Heart left ventricle (tissue), 16 donors: ENCODE measurements at regions not wholly inside any gene's neighbourhood (a gene's known extent, or its start where the extent isn't known, plus 50 kb on each side); places are given as distances from the start of the nearest gene placed in this dataset.

Experiments used
- ATAC-seq, 4 donors: fragments of 200-7000 bp; cut with Tn5 transposase; one replicate each; pipeline ENCODE4 v1.9.1; 2020 to 2022; ENCODE audit warnings: moderate library complexity in 4 of 4, mild to moderate bottlenecking in 3 of 4, moderate number of reproducible peaks in 1 of 4
- DNase-seq, 5 donors: peaks; one replicate each; pipeline ENCODE4 v3.0.0-alpha.2; 2020
- H3K27ac ChIP-seq, 12 donors: fragments of 200-600 bp; sonication (generic) in 4 of 12; one replicate each; pipeline versions ENCODE4 v1.5.0 to v1.8.0; 2016 to 2022; ENCODE audit warnings: mild to moderate bottlenecking in 2 of 12
- H3K27me3 ChIP-seq, 9 donors: fragments of 200-600 bp; sonication (generic) in 2 of 9; one replicate each; pipeline versions ENCODE4 v1.5.1 to v1.8.0; 2016 to 2022; ENCODE audit warnings: mild to moderate bottlenecking in 3 of 9
- H3K36me3 ChIP-seq, 9 donors: fragments of 200-600 bp; sonication (generic) in 2 of 9; one replicate each; pipeline versions ENCODE4 v1.5.0 to v1.8.0; 2018 to 2022; ENCODE audit warnings: mild to moderate bottlenecking in 2 of 9
- H3K4me1 ChIP-seq, 12 donors: fragments of 200-600 bp; sonication (generic) in 4 of 12; one replicate each; pipeline versions ENCODE4 v1.5.0 to v1.8.0; 2016 to 2022; ENCODE audit warnings: mild to moderate bottlenecking in 3 of 12
- H3K4me3 ChIP-seq, 12 donors: fragments of 200-600 bp; sonication (generic) in 4 of 12; one replicate each; pipeline versions ENCODE4 v1.5.0 to v1.8.0; 2017 to 2022; ENCODE audit warnings: mild to moderate bottlenecking in 9 of 12, moderate library complexity in 4 of 12
- H3K9me3 ChIP-seq, 12 donors: fragments of 200-600 bp; sonication (generic) in 4 of 12; one replicate each; pipeline versions ENCODE4 v1.5.0 to v1.8.0; 2016 to 2022; ENCODE audit warnings: mild to moderate bottlenecking in 1 of 12
- POLR2A ChIP-seq, 2 donors: fragments of 450-650 bp; IDR thresholded peaks; one replicate each; pipeline ENCODE4 v1.6.1; 2017; ENCODE audit warnings: antibody characterized with exemption in 2 of 2, mild to moderate bottlenecking in 2 of 2, moderate library complexity in 2 of 2
- WGBS, 4 donors: extraction: QIAGEN DNeasy Blood & Tissue Kit in 2 of 4; methylation state at CpG; one replicate each; pipeline versions ENCODE4 v1.1.5 to v1.1.7; 2013 to 2018; 5-methylcytosine and 5-hydroxymethylcytosine counted together
- intact Hi-C, 10 donors: fragments of 100-400 bp; cut with DNase I; formaldehyde crosslinking; loops; one replicate each; pipeline versions ENCODE4 v1.11.1 to v1.14.2; 2022
- TF ChIP-seq, protein P1 (sequence below), 12 donors: fragments of 200-600 bp; sonication (generic) in 4 of 12; IDR thresholded peaks; one replicate each; pipeline versions ENCODE4 v1.5.0 to v1.8.0; 2018 to 2022; ENCODE audit warnings: antibody characterized with exemption in 12 of 12, mild to moderate bottlenecking in 5 of 12
- donor health status: ischemic (EF 13 %, LVEDD 7.1; RV severe dilation, severe dysfunction).
- donor health status: healthy with polysubstance abuse.
- donor health status: DM: no; HTN: yes; CAD: no.
- donor health status: DM: no; HTN: no; CAD: no.
- donor health status: ischemic (EF 25% LVEDD 6.9; RV normal size, moderate dysfunction).
- donor health status: ischemic (EF 25% LVEDD 5.7; RV mildly dilated, moderate dysfunction).
- donor health status: healthy.
- donor health status: DM: yes; HTN: yes; CAD: no.
- donor health status: ischemic (EF 35%, LVEDD 5.7; RV mildly dilated, moderate dysfunction).
- donor health status: nonischemic (EF 11% LVEDD 7.7; RV severe dilation, severe dysfunction).
- donor health status: DM: yes; HTN: yes; CAD: no.
- donor health status: PGD.
- donor health status: ischemic (EF 29% LVEDD 5.4; RV normal size, mild dysfunction).
- donor health status: nonischemic (EF 23%, LVEDD 6.1; RV moderate dilation, normal function).

GRCh38 chr11:103581760-103582159 is 454.7 kb upstream of the DDI1 start:
- ATAC-seq (no peak), DNase-seq (no peak)
- Histone ChIP-seq H3K36me3 (no peaks in the 10 kb centered on the region), H3K27ac (no peak overlapping the region), H3K4me1 (no peaks in the 10 kb centered on the region), H3K4me3 (no peak overlapping the region), H3K9me3 (no peaks in the 10 kb centered on the region), H3K27me3 (no peaks in the 10 kb centered on the region)
- TF ChIP-seq, protein P1, sequence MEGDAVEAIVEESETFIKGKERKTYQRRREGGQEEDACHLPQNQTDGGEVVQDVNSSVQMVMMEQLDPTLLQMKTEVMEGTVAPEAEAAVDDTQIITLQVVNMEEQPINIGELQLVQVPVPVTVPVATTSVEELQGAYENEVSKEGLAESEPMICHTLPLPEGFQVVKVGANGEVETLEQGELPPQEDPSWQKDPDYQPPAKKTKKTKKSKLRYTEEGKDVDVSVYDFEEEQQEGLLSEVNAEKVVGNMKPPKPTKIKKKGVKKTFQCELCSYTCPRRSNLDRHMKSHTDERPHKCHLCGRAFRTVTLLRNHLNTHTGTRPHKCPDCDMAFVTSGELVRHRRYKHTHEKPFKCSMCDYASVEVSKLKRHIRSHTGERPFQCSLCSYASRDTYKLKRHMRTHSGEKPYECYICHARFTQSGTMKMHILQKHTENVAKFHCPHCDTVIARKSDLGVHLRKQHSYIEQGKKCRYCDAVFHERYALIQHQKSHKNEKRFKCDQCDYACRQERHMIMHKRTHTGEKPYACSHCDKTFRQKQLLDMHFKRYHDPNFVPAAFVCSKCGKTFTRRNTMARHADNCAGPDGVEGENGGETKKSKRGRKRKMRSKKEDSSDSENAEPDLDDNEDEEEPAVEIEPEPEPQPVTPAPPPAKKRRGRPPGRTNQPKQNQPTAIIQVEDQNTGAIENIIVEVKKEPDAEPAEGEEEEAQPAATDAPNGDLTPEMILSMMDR (IDR thresholded peaks at IDR 0.05) = no peak
- TF ChIP-seq POLR2A (IDR thresholded peaks at IDR 0.05) = no peak
- WGBS, 4 donors = 55 to 88% (median 78%) methylated on average over 2 of the region's 2 CpGs
- intact Hi-C loops = no loop called here

DNA sequence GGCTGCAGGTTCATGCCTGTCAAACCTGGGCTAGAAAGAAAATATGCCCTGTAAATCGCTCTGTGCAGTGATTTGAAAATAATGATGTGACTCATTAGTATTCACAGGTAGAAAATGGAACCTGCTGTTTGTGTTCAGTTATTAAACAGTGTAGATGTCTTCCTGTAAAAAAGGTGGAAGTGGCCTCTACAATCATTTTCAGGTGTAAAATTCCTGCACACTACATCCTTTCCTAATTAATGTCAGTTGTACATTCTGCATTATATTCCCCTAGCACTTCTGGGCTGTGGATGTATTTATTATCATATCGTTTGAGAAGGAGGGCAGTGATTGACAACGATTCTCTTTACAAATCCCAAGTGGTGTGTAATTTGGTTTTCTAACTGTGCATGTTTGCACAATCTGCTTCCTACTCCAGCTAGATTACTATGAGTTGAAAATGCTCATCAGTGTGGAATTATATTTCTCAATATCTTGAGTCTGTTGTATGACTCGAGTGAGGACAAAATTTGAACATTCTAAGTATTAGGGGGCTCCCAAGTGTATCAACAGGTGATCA is 454.0 kb upstream of the DDI1 start:
- intact Hi-C loops = no loop called here
- TF ChIP-seq, protein P1 (IDR thresholded peaks at IDR 0.05) = no peak
- no peak for TF ChIP-seq POLR2A (IDR thresholded peaks at IDR 0.05)
- ATAC-seq (no peak), DNase-seq (no peak)
- Histone ChIP-seq H3K4me1 (peaks cover 0 to 3% (median 0%) of the 10 kb centered on the region in 12 donors), H3K27ac (no peak overlapping the region), H3K9me3 (no peaks in the 10 kb centered on the region), H3K36me3 (no peaks in the 10 kb centered on the region), H3K4me3 (no peak overlapping the region), H3K27me3 (no peaks in the 10 kb centered on the region)
- 70 to 85% (median 78%) methylated on average over 4 of the region's 4 CpGs for WGBS, 4 donors

- no peak for DNase-seq
- WGBS, 4 donors = 65 to 73% (median 69%) methylated on average over 2 of the region's 2 CpGs
- Histone ChIP-seq H3K27ac (no peak overlapping the region), H3K27me3 (no peaks in the 10 kb centered on the region), H3K4me1 (peaks cover 0 to 5% (median 0%) of the 10 kb centered on the region in 12 donors), H3K4me3 (no peak overlapping the region), H3K36me3 (no peaks in the 10 kb centered on the region), H3K9me3 (no peaks in the 10 kb centered on the region)
- TF ChIP-seq, protein P1 (IDR thresholded peaks at IDR 0.05) = no peak
- TF ChIP-seq POLR2A (IDR thresholded peaks at IDR 0.05) = no peak
- intact Hi-C loops = no loop called here
- ATAC-seq = no peak
Observed at GRCh38 chr11:103584021-103584420, 452.4 kb upstream of the DDI1 start.

- no peaks in the 10 kb centered on the region for H3K36me3 ChIP-seq
- 71 to 91% (median 84%) methylated on average over 1 of the region's 1 CpG for WGBS, 4 donors
- no peak overlapping the region for H3K27ac ChIP-seq
- ATAC-seq (no peak), DNase-seq (no peak)
- no peak overlapping the region for H3K4me3 ChIP-seq
- TF ChIP-seq, protein P1 (IDR thresholded peaks at IDR 0.05) = no peak
- TF ChIP-seq POLR2A (IDR thresholded peaks at IDR 0.05) = no peak
- intact Hi-C loops = loop anchor here in 1 of 10 donors (5.0 kb wide), 1 partner anchor 37 kb away; no protein-coding TSS in a partner anchor
- peaks cover 0 to 5% (median 0%) of the 10 kb centered on the region in 12 donors for H3K4me1 ChIP-seq
- H3K9me3 ChIP-seq = peaks cover 0 to 4% (median 0%) of the 10 kb centered on the region in 12 donors
- H3K27me3 ChIP-seq = no peaks in the 10 kb centered on the region
Observed at GRCh38 chr11:103584720-103585119, 451.7 kb upstream of the DDI1 start.
